HEK293 (cell line): ENCODE measurements at regions not wholly inside any gene's neighbourhood (a gene's known extent, or its start where the extent isn't known, plus 50 kb on each side); places are given as distances from the start of the nearest gene placed in this dataset.

Experiments used
- ATF2 ChIP-seq: fragments of 450-650 bp; formaldehyde crosslinking; IDR thresholded peaks from 2 replicates; pipeline ENCODE4 v1.5.1; 2016; ENCODE audit warnings: missing biosample characterization, missing genetic modification characterization, low read depth
- CTCF ChIP-seq: fragments of 450-650 bp; formaldehyde crosslinking; IDR thresholded peaks from 2 replicates; pipeline ENCODE4 v1.5.1; 2016; ENCODE audit warnings: missing biosample characterization, missing genetic modification characterization
- MEIS1 ChIP-seq: sonication (generic); formaldehyde crosslinking; IDR thresholded peaks from 2 replicates; pipeline ENCODE4 v1.8.1; 2022; ENCODE audit warnings: missing genetic modification reagents, mild to moderate bottlenecking, borderline replicate concordance
- PBX3 ChIP-seq: sonication (generic); formaldehyde crosslinking; IDR thresholded peaks from 2 replicates; pipeline ENCODE4 v1.8.1; 2022; ENCODE audit warnings: mild to moderate bottlenecking, moderate library complexity, missing genetic modification reagents
- ZBTB21 ChIP-seq: fragments of 450-650 bp; formaldehyde crosslinking; IDR thresholded peaks from 2 replicates; pipeline ENCODE4 v1.5.1; 2017; ENCODE audit warnings: missing biosample characterization, missing genetic modification characterization
- ZBTB26 ChIP-seq: fragments of 450-650 bp; formaldehyde crosslinking; optimal IDR thresholded peaks from 2 replicates; pipeline ENCODE3; 2016; ENCODE audit warnings: missing biosample characterization, mild to moderate bottlenecking, missing genetic modification characterization
- ZNF121 ChIP-seq: fragments of 450-650 bp; formaldehyde crosslinking; IDR thresholded peaks from 2 replicates; pipeline ENCODE4 v1.5.1; 2016; ENCODE audit warnings: missing biosample characterization, missing genetic modification characterization
- ZNF169 ChIP-seq: fragments of 450-650 bp; formaldehyde crosslinking; IDR thresholded peaks from 2 replicates; pipeline ENCODE4 v1.5.1; 2016; ENCODE audit warnings: missing biosample characterization, missing genetic modification characterization
- ZNF19 ChIP-seq: fragments of 450-650 bp; formaldehyde crosslinking; IDR thresholded peaks from 2 replicates; pipeline ENCODE4; 2016; ENCODE audit warnings: missing biosample characterization, missing genetic modification characterization, low read depth
- ZNF24 ChIP-seq: fragments of 450-650 bp; formaldehyde crosslinking; IDR thresholded peaks from 2 replicates; pipeline ENCODE4 v1.5.1; 2016; ENCODE audit warnings: missing biosample characterization, missing genetic modification characterization
- ZNF391 ChIP-seq: fragments of 450-650 bp; formaldehyde crosslinking; IDR thresholded peaks from 2 replicates; pipeline ENCODE4 v1.5.1; 2016; ENCODE audit warnings: low read depth, missing biosample characterization, missing genetic modification characterization, borderline replicate concordance
- ZNF416 ChIP-seq: fragments of 450-650 bp; formaldehyde crosslinking; IDR thresholded peaks from 2 replicates; pipeline ENCODE4 v1.5.1; 2016; ENCODE audit warnings: missing biosample characterization, missing genetic modification characterization
- ZNF423 ChIP-seq: fragments of 450-650 bp; formaldehyde crosslinking; IDR thresholded peaks from 2 replicates; pipeline ENCODE4 v1.5.1; 2016; ENCODE audit warnings: missing biosample characterization, missing genetic modification characterization
- ZNF843 ChIP-seq: fragments of 450-650 bp; formaldehyde crosslinking; IDR thresholded peaks from 2 replicates; pipeline ENCODE4 v1.5.1; 2016; ENCODE audit warnings: missing biosample characterization, missing genetic modification characterization

GRCh38 chr10:83915801-83916200 is 223.5 kb upstream of the GHITM start:
- TF ChIP-seq ZBTB21 (tag by site-specific recombination) (no peak), ZBTB26 (no peak), ZNF423 (no peak), MEIS1 (CRISPR knock-in tag) (no peak), ZNF19 (tag by site-specific recombination) (no peak), CTCF (tag by site-specific recombination) (no peak), ZNF24 (no peak), PBX3 (CRISPR knock-in tag) (no peak), ATF2 (tag by site-specific recombination) (no peak), ZNF121 (tag by site-specific recombination) (no peak), ZNF416 (tag by site-specific recombination) (no peak), ZNF169 (tag by site-specific recombination) (no peak), ZNF843 (tag by site-specific recombination) (no peak), ZNF391 (tag by site-specific recombination) (no peak)
